A673 (cell line): ENCODE measurements at regions not wholly inside any gene's neighbourhood (a gene's known extent, or its start where the extent isn't known, plus 50 kb on each side); places are given as distances from the start of the nearest gene placed in this dataset.

Experiments used
- EZH2 ChIP-seq: fragments of 200-600 bp; sonication (generic); IDR thresholded peaks from 2 replicates; pipeline ENCODE4 v1.6.1; 2017; ENCODE audit warnings: borderline replicate concordance, low read depth, mild to moderate bottlenecking, mixed read lengths, antibody characterized with exemption, low read length; ENCODE audit not compliant: poor library complexity, severe bottlenecking
- TF ChIP-seq, protein P1 (sequence below): fragments of 300-800, 200-600 bp; sonication (generic); conservative IDR thresholded peaks from 2 replicates; pipeline ENCODE4 v1.5.1; 2017; ENCODE audit warnings: low read depth, mild to moderate bottlenecking, antibody characterized with exemption, low read length, moderate library complexity, mixed read lengths

GRCh38 chr17:74077231-74077630 is 126.2 kb upstream of the RPL38 start:
- TF ChIP-seq, protein P1, sequence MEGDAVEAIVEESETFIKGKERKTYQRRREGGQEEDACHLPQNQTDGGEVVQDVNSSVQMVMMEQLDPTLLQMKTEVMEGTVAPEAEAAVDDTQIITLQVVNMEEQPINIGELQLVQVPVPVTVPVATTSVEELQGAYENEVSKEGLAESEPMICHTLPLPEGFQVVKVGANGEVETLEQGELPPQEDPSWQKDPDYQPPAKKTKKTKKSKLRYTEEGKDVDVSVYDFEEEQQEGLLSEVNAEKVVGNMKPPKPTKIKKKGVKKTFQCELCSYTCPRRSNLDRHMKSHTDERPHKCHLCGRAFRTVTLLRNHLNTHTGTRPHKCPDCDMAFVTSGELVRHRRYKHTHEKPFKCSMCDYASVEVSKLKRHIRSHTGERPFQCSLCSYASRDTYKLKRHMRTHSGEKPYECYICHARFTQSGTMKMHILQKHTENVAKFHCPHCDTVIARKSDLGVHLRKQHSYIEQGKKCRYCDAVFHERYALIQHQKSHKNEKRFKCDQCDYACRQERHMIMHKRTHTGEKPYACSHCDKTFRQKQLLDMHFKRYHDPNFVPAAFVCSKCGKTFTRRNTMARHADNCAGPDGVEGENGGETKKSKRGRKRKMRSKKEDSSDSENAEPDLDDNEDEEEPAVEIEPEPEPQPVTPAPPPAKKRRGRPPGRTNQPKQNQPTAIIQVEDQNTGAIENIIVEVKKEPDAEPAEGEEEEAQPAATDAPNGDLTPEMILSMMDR = no peak
- TF ChIP-seq EZH2 = no peak
